Uterus (tissue), 3 donors: ENCODE measurements at regions not wholly inside any gene's neighbourhood (a gene's known extent, or its start where the extent isn't known, plus 50 kb on each side); places are given as distances from the start of the nearest gene placed in this dataset.

Experiments used
- DNase-seq, 2 donors: peaks; one replicate each; pipeline ENCODE4 v3.0.0-alpha.2; 2019 to 2020
- H3K27ac ChIP-seq, 2 donors: fragments of 200-600 bp; sonication (generic); 1 replicate in 1 of 2; 2 replicates in 1 of 2; pipeline ENCODE4 v1.5.1; 2016 to 2018
- H3K27me3 ChIP-seq, 2 donors: fragments of 200-600 bp; sonication (generic); one replicate each; pipeline ENCODE4 v1.5.1; 2018 to 2019; ENCODE audit warnings: control low read depth in 1 of 2
- H3K36me3 ChIP-seq, 2 donors: fragments of 200-600 bp; sonication (generic); one replicate each; pipeline ENCODE4 v1.5.1; 2019; ENCODE audit warnings: control low read depth in 1 of 2
- H3K4me1 ChIP-seq, 2 donors: fragments of 200-600 bp; sonication (generic); one replicate each; pipeline ENCODE4 v1.5.1; 2018 to 2019; ENCODE audit warnings: control low read depth in 1 of 2
- H3K4me3 ChIP-seq, 2 donors: fragments of 200-600 bp; sonication (generic); 1 replicate in 1 of 2; 2 replicates in 1 of 2; pipeline ENCODE4 v1.5.1; 2018 to 2019; ENCODE audit warnings: mild to moderate bottlenecking in 1 of 2
- H3K9me3 ChIP-seq, 2 donors: fragments of 200-600 bp; sonication (generic); one replicate each; pipeline ENCODE4 v1.5.1; 2019; ENCODE audit warnings: control low read depth in 1 of 2
- POLR2A ChIP-seq, 2 donors: fragments of 450-650 bp; IDR thresholded peaks; one replicate each; pipeline ENCODE4 v1.6.1; 2016; ENCODE audit warnings: antibody characterized with exemption in 2 of 2, mild to moderate bottlenecking in 1 of 2, moderate library complexity in 1 of 2
- intact Hi-C: fragments of 100-400 bp; cut with DNase I; formaldehyde crosslinking; loops from one replicate; pipeline ENCODE4 v1.15.1; 2023; ENCODE audit warnings: low total_unique reads
- TF ChIP-seq, protein P1 (sequence below), 4 experiments: fragments of 200-600 bp in 2 of 4; fragments of 450-650 bp in 2 of 4; sonication (generic) in 2 of 4; IDR thresholded peaks; one replicate each; pipeline ENCODE4 v1.5.1; 2016 to 2019; ENCODE audit warnings: antibody characterized with exemption in 4 of 4, mild to moderate bottlenecking in 2 of 4, moderate library complexity in 1 of 4
- donor health status: DM: yes; HTN: yes; CAD: no.

DNA sequence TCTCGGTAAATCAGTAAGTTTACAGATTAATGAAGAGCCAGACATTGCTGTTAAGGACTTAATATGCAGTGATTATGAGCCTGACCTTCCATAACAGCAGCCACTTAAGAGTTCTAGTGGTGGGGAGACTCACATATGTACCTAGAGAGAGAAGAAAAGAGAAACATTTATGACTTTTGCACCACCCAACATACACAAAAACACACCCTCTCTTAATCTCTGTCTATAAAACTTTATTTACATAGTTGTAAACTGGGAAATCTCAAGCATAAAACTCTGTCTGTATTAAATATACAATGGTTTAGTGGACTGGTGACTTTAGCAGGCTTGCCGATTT lies 347.4 kb upstream of the ADGRL2 start:
- Histone ChIP-seq H3K27me3 (no peaks in the 10 kb centered on the region), H3K4me1 (no peaks in the 10 kb centered on the region), H3K9me3 (no peaks in the 10 kb centered on the region), H3K36me3 (no peaks in the 10 kb centered on the region), H3K4me3 (no peak overlapping the region), H3K27ac (no peak overlapping the region)
- intact Hi-C loops, result no loop called here
- TF ChIP-seq POLR2A (IDR thresholded peaks at IDR 0.05), result no peak
- no peak for DNase-seq

DNA sequence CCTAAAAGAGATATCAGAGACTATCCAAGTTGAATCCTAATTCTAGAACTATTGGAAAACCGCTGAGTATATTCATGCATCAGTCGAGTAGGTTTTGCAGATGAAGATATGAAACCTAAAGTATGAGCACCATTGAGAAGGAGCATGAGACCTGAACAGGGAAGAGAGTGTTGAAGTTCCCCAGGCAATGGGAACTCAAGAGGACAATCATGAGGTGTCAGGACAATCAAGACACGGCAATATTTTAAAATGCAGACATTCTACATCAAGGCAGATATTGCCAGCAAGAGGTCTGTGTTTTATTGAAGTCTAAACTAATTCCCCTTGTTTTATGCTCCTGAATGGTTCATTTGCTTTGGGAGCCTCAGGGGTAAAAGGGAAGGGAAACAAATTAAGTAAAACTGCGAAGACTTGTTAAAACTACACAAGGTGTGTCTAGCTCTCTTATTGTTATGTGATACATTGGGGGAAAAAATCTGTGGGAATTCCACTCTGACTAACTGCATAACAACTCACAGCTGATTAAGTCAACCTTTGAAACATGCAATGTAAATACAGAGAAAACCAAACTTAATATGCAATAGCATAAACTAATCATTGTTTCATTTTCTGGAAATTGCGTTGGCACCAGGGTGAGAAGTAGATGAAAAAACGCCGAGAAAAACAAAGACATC lies 347.9 kb upstream of the ADGRL2 start:
- H3K27me3 ChIP-seq, result no peaks in the 10 kb centered on the region
- no peaks in the 10 kb centered on the region for H3K9me3 ChIP-seq
- no peak overlapping the region for H3K4me3 ChIP-seq
- no peaks in the 10 kb centered on the region for H3K36me3 ChIP-seq
- no peak for TF ChIP-seq POLR2A (IDR thresholded peaks at IDR 0.05)
- TF ChIP-seq, protein P1, sequence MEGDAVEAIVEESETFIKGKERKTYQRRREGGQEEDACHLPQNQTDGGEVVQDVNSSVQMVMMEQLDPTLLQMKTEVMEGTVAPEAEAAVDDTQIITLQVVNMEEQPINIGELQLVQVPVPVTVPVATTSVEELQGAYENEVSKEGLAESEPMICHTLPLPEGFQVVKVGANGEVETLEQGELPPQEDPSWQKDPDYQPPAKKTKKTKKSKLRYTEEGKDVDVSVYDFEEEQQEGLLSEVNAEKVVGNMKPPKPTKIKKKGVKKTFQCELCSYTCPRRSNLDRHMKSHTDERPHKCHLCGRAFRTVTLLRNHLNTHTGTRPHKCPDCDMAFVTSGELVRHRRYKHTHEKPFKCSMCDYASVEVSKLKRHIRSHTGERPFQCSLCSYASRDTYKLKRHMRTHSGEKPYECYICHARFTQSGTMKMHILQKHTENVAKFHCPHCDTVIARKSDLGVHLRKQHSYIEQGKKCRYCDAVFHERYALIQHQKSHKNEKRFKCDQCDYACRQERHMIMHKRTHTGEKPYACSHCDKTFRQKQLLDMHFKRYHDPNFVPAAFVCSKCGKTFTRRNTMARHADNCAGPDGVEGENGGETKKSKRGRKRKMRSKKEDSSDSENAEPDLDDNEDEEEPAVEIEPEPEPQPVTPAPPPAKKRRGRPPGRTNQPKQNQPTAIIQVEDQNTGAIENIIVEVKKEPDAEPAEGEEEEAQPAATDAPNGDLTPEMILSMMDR (IDR thresholded peaks at IDR 0.05), result no peak
- intact Hi-C loops, result no loop called here
- H3K27ac ChIP-seq, result no peak overlapping the region
- no peak for DNase-seq
- H3K4me1 ChIP-seq, result no peaks in the 10 kb centered on the region

DNA sequence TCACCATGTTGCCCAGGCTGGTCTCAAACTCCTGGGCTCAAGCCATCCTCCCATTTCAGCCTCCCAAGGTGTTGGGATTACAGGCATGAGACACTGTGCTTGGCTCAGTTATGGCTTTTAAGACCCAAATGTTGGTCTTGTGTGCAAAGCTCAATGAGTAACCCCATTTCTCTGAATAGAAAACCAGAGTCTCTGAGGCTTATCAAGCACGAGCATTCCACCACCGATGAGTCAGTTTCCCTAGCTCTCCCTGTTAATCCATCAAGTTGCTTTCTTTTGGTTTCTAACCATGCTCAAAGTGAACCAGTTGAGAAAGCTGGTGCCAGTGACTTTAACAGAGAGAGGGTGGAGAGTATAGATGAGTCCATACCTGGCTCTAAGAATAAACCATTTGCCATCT lies 350.9 kb upstream of the ADGRL2 start:
- H3K27me3 ChIP-seq, result no peaks in the 10 kb centered on the region
- no peak overlapping the region for H3K27ac ChIP-seq
- no peak for TF ChIP-seq POLR2A (IDR thresholded peaks at IDR 0.05)
- TF ChIP-seq, protein P1 (IDR thresholded peaks at IDR 0.05), result no peak
- no peak for DNase-seq
- H3K4me3 ChIP-seq, result no peak overlapping the region
- H3K4me1 ChIP-seq, result no peaks in the 10 kb centered on the region
- intact Hi-C loops, result no loop called here
- H3K9me3 ChIP-seq, result no peaks in the 10 kb centered on the region
- no peaks in the 10 kb centered on the region for H3K36me3 ChIP-seq

GRCh38 chr1:81446000-81446669 lies 354.6 kb upstream of the ADGRL2 start:
- no peak overlapping the region for H3K27ac ChIP-seq
- H3K27me3 ChIP-seq, result no peaks in the 10 kb centered on the region
- H3K4me1 ChIP-seq, result no peaks in the 10 kb centered on the region
- TF ChIP-seq, protein P1 (IDR thresholded peaks at IDR 0.05), result no peak
- no peak for TF ChIP-seq POLR2A (IDR thresholded peaks at IDR 0.05)
- no peak for DNase-seq
- H3K9me3 ChIP-seq, result no peaks in the 10 kb centered on the region
- no peaks in the 10 kb centered on the region for H3K36me3 ChIP-seq
- no peak overlapping the region for H3K4me3 ChIP-seq
- intact Hi-C loops, result no loop called here

GRCh38 chr1:81443288-81443687 lies 357.4 kb upstream of the ADGRL2 start:
- no peak overlapping the region for H3K27ac ChIP-seq
- no peak for DNase-seq
- TF ChIP-seq POLR2A (IDR thresholded peaks at IDR 0.05), result no peak
- TF ChIP-seq, protein P1 (IDR thresholded peaks at IDR 0.05), result no peak
- no peaks in the 10 kb centered on the region for H3K36me3 ChIP-seq
- H3K27me3 ChIP-seq, result no peaks in the 10 kb centered on the region
- no peak overlapping the region for H3K4me3 ChIP-seq
- no peaks in the 10 kb centered on the region for H3K4me1 ChIP-seq
- intact Hi-C loops, result no loop called here
- no peaks in the 10 kb centered on the region for H3K9me3 ChIP-seq
